ENCODE measurements at regions not wholly inside any gene's neighbourhood (a gene's known extent, or its start where the extent isn't known, plus 50 kb on each side); places are given as distances from the start of the nearest gene placed in this dataset.

DNA sequence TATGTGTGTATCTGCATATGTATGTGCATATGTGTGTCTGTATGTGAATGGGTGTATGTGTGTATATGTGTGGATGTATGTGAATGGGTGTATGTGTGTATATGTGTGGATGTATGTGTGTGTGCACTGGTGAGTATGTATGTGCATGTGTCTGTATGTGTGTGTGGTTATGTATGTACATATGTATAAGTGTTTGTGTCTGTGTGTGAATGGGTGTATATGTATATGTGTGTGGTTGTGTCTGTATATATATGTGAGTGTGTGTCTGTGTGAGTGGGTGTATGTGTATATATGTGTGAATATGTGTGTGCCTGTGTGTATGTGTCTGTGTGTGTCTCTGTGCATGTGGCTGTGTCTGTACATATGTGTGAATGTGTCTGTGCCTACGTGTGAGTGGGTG is 748.4 kb upstream of the HS6ST1 start:
- no peak for DNase-seq (ENCODE audit: low read depth in 2 of 2)

DNA sequence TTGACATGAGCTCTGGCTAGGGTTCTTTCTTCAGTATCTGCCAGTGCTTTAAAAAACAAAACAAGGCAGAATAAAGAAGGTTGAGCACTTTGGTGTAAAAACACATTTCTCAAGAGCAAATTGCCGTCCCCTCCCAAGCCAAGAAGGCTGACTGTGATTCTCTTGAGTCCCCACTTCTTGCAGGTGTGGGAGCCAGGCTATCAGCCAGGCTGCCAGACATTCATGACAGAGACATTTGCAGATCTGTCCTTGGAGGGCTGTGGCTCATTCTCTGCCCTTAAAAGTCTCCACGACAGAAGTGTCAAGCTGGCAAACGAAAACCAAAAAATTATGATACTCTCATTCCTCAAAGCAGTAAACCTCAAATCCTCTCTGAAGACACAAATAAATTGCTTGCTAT is 749.3 kb upstream of the HS6ST1 start:
- no peak for DNase-seq (ENCODE audit: low read depth in 2 of 2)

DNA sequence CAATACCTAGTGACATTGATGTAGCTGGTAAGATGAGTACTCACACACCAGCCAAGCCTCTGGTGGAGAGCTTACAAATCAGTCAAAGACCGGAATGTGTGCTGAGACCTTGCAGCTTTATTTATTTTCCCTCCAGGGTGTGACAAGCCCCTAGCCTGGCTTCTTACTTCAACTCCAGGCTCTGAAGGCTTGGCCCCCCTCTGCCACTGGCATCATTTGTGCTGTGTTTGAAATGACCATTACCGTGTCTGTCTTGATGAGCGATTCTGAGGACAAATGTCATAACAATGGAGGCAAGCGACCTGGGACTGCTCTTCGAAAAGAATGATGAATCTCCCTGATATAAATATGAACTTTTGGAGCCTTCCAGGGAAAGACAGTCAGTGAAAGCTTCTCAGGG is 749.9 kb upstream of the HS6ST1 start:
- no peak for DNase-seq (ENCODE audit: low read depth in 2 of 2)

DNA sequence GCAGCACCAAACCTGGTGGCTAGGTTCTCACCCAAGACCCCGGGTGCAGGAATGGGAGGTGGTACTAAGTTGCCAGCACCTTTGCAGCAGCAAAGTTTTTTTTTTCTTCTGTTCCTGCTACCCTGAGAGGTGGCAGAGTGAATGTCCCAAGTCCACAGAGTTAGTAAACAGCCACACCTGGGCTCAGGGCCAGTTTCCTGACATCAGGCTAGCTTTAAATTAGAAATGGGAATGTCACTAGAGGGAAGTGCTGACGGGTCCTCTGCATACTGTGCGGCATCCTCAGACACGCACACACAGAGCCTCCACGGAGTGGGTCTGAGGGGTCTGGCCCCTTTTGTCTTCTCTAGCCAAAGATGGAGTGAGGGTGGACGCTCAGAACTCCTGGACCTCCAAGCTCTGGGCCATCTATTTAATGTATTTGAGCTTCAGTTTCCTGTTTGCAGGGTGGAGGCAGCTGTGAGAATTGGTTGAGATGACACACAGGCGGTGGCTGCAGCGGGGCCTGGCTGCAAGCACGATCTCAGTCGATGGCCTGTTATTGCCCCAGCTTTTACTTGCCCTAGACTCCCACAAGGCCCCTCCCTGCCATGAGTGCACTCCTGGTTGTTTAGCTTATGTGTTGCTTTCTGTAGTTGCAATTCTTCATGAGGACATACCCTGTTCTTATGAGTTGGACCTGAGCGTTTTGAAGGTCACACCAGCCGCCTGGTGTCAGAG is 751.4 kb upstream of the HS6ST1 start:
- no peak for DNase-seq (ENCODE audit: low read depth in 2 of 2)

DNA sequence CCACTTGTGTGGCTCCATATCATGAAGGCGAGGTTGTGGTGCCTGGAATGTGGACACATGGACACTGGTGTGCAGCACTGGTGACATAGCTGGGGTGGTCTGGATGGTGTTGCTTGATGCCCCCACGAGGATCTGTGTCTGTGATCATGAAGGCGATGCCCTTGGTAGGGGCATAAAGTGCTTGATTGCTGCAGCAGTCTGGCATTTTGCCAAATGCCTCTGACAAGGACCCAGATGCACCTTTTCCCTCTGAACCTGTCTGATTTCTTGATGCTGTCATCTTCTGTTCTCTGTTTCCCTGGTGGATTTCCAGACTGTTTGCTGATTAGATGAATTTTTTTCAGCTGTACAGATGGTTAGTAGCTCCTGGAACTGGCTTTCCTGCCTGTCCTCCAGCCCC is 752.0 kb upstream of the HS6ST1 start:
- DNase-seq (ENCODE audit: low read depth in 2 of 2), result no peak

DNA sequence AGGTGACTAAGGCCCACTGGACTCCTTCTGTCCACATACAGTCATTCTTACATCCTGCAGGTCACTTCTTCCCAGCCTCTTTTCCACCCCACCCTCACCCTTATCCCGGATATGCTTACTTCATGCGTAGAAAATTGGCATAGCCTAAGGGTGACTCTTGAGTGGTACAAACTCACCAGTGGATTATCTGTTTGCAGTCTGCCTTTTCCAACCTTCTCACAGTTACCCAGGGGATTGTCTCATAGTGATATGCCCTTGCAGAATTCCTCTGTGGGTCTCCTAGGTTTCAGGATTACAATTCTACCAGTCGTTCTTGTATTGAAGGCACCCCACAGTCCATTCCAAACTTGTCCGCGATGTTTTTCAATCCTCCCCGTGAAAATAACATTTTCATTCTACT is 752.9 kb upstream of the HS6ST1 start:
- DNase-seq (ENCODE audit: low read depth in 2 of 2), result no peak

DNA sequence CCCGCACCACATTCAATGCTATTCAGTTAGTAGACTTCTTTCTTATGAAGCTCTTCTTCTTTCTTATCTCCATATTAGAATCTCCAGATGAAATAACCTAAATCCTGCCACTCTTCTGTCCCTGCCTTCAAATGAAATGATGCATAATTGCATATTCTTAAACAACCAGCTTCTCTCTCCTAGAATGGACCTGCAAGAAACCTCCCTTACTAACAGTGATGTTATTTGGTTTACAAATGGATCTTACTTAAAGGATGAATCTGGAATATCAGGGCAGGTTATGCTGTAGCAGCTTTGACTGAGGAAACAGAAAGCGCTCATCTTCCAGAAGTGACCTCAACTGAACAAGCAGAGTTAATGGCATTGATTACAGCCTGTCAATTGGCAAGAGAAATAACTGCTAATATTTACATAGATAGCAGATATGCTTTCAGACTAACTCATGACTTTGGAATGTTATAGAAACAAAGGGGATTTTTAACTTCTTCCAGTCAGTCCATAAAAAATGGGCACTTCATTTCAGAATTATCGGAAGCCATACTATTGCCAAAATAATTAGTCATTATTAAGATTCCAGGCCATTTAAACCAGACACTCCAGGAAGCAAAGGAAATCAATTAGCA is 755.7 kb upstream of the HS6ST1 start:
- no peak for DNase-seq (ENCODE audit: low read depth in 2 of 2)

DNA sequence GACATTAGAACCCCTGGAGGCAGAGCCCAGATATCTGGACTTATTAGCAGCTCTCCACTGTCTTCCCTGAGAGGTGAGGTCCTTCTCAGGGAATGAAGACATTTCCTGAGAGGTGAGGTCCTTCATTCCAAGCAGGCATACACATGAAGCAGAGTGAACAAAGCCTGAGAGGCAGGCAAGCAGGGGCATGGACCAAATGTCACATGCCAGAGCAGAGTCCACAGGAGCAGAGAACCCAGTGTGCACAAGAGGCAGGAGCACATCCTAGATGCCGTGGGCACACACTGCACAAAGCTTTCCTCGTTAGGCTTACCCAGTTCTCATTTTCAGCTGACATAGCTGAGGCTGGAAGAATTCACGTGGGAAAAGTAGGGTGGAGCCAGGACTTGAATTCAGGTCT is 759.9 kb upstream of the HS6ST1 start:
- DNase-seq (ENCODE audit: low read depth in 2 of 2), result no peak

DNA sequence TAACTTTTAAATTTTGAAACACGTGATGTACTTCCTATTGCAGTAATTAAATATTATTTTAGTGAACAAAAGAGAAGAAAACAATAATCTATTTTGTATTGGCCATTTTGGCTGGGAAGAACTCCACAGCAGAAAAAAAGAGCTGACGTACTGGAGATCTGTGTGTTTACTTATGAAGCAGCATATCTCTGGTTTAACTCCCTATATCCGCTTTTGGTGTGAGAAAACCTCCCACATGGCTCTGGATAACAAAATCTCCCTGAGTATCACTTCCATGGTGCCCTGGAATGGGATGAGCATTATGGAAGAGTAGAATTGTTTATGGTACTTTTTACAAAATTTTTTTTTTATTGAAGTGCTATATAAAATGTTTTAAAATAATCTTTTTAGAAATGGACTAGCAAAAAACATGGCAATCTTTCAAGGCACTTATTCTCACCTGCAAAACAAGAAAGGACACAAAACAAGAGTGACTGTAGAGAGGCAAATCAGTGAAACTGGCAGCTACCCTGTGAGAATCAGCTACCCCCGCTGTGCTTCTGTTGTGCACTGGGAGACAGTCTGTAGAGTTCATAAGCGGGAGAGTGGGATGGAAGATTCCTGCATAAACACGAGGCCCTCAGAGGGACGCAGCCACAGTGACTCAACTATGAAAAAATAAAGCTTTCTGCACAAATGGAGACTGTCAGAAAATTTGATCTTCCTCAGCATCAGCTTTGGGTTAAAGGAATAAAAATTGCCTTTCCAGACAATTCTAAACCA is 762.2 kb upstream of the HS6ST1 start:
- DNase-seq (ENCODE audit: low read depth in 2 of 2), result no peak

DNA sequence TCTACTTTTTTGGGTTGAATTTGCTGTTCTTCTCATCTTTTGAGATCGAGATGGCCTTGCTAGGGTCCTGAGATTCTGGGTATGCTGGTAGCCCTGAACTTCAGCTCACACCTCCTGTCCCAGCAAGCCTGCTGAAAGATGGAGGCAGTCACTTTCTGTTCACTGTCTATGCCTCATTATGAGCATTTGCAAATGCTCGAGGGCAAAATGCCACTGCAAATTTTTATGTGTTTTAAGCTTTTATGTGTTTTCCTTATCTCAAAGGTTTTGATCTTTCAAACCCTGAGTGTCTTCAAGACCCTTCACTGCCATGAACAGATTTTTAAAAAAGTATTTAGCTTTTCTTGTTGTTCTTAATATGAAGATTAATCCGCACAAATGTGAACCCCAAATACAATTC is 766.7 kb upstream of the HS6ST1 start:
- DNase-seq (ENCODE audit: low read depth in 2 of 2), result no peak

DNA sequence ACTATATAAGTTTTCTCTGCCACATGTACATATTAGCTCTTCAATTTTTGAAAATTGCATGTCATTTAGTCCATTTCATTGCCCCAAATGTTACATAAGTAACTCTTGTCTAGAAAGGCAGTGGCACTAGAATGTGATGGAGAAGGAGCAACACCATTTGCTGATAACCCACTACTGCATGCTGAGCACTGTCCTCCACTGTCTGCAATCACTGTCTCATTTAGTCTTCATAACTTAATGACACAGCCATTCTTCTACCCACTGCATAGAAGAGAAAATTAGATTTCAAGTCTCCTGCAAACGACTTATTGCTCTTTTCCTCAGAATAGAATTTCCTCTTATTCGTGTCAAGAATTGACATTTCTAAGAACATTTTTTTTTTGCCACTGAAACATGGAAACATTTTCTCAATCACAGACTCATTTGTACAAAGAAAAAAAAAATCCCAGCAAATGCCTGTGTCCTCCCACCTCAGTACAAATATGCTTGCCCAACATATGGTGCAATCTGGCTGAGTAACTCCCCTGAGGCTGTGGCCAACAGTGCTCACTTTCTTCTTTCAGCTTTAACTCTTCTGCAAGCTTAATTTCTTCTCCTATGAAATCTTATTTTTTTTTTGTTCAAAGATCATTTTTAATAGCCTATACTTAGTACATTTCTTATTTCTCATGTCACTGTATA is 768.6 kb upstream of the HS6ST1 start:
- DNase-seq (ENCODE audit: low read depth in 2 of 2), result no peak

DNA sequence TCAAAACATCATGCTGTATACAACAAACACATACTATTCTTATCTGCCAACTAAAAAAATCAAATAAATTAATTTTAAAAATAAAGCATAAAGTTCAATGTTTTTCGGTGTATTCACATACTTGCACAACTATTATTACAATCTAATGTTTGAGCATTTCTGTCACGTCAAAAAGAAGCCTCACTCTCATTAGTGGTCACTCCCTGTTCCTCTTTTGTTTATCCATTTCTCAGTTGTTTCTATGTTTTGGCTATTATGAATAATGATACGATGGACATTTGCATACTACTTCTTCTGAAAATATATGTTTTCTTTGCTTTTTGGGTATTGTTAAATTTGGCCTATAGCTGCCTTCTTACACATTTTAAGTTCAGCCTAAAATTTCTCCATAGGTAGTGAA is 773.0 kb upstream of the HS6ST1 start:
- DNase-seq (ENCODE audit: low read depth in 2 of 2), result no peak

DNA sequence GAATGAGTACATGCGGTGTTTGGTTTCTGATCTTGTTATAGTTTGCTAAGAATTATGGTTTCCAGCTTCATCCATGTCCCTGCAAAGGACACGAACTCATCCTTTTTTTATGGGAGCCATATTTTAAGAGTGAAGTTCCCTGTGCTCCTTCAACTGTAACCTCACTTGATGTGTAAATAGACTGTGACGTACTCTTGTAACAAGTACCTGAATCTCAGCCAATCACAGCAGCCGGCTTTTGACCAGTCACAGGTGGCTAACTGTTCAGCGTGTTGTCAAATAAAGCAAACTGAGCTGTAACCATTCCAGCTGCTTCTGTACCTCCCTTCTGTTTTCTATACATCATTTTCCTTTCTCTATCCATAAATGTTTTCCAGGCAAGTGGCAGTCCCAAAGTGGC is 774.3 kb upstream of the HS6ST1 start:
- no peak for DNase-seq (ENCODE audit: low read depth in 2 of 2)

DNA sequence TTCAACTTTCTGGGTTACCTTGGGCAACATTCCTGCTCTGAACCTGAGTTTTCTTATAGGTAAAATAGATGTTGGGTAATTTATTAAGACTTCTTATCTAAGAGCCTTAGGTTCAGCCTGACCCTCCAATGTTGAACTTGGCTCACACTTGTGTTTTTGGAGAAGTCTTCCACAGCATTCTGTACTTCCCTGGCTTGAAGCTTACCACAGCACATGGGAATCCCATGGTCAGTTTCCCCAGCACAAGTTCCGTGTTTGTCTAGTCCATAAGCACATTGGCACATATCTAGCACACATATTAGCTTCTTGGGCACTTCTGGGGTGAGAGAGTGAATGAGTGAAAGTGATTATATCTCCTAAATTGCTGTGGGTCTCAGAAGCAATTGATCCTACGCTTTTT is 782.5 kb upstream of the HS6ST1 start:
- no peak for DNase-seq (ENCODE audit: low read depth in 2 of 2)

DNA sequence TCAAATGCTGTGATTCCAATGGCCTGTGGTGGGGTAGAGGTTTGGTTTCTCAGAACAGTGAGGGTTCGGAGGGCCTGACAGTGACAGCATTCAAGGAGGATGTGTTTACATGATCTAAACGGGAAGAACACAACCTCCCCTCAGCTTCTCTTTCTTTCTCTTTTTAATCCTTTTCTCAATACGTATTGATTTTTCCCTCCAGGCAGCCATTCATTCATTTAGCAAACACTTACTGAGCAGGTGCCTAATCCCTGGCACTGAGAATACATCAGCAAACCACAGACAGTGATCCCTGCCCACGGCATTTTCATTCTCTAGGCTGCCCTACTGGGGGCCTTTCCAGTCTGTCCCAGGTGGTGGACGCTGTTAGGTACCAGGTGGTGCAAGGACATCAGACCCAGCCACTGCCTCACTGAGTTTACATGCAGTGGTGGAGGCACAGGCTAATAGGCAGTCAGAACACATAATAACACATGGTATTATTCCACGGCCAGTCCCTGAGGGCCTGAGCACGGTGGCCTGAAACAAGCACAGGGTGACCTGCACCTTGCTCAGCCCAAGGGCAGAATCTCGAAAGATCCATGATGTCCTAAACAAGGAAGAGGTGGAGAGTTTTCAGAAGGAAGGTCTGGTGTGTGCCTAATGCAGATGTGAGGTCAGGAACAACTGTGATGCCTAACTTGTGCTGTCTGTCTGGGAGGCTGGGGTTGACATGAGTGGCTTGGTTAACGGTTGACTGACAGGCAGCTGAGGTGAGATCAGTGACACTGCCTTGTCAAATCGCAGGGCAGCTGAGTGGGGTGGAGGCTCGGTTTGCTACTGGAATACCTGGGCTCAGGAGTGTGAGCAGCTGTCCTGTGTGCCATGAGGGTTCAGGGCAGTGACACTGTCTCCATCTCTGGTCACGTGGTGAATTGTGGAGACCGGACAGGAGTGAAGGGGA is 785.5 kb upstream of the HS6ST1 start:
- no peak for DNase-seq (ENCODE audit: low read depth in 2 of 2)

DNA sequence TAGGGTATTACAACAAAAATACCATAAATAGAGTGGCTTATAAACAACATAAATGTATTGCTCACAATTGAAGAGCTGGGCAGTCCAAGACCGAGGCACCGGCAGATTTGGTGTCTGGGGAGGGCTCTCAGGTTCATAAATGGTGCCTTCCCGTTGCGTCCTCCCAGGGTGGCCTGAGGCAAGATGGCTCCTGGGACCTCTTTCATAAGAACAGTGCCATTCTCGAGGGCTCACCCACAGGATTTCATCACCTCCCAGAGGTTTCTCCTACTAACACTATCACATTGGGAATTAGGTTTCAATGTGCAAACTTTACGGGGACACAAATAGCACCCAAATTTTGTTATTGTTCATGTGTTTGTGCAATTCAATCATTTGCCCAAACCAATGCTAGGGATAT is 793.5 kb upstream of the HS6ST1 start:
- no peak for DNase-seq (ENCODE audit: low read depth in 2 of 2)

DNA sequence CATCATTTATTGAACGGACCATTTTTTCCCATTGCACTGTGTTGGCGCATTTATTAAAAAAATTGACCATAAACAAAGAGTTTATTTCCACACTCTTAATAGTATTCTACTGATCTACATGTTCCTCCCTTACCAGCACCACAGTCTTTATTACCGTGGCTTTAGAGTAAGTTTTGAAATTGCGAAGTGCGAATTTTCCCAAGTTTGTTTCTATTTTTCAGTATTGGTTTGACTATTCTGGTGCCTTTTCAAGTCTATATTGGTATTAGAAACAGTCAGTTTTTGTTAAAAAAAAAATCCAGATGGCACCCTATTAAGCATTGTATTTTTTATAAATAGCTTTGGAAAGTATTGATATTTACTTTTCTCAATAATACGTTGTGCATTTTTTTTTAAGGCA is 795.1 kb upstream of the HS6ST1 start:
- DNase-seq (ENCODE audit: low read depth in 2 of 2), result no peak

DNA sequence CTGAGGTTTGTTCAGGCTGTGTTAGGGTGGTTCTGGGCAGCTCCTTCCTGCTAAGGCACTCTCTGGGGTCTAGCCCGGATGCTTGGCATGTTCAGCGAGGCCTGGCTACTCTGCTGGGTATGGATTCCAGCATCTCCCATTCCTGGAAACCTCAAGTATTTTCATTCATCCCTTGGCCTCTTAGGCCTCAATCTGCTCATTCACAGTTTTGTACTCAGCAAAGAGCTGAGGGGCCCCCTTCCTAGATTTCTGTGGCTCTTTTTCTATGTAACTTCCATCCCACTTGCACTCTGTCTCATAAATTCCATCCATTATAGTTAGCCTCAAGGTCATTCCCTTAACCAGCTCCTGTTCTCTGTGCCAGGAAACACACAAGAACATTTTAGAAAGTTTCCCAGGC is 798.8 kb upstream of the HS6ST1 start:
- DNase-seq (ENCODE audit: low read depth in 2 of 2), result no peak

DNA sequence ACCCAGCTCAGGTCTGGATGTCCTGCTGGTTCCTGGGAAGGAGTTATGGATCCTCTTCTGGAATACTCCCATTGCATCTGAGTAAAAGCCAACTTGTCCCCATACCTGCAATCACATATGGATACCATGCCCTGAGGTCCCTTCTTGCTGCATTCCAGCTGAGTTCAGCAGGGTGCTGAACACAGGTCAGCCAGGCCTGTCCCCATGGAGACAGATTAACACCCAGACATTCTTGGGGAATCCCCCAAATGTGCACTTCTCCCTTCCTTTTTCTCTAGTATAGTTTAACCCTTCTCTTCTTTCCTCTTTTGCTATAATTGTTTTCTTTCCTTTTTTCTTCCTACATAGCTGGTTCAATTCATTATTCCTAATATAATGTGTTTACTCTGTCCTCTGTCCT is 799.6 kb upstream of the HS6ST1 start:
- no peak for DNase-seq (ENCODE audit: low read depth in 2 of 2)

DNA sequence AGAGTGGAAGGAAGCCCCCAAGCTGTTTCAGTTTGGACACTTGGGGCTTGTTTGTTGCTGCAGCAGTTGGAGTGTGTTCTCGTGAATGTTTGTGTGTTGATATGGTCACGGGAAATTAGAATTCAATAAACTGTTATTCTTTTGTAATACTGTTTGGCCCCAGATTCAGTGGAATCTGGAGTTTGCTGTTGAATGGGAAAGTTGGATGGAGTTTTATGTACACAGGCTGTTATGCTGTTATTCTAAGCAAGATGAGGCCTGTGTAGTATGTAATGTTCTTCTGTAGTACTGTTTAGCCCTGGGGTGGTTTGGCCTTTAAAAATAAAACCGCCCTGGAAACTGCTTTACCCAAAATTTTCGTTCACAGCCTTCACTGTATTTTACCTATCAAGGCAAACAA is 810.4 kb upstream of the HS6ST1 start:
- no peak for DNase-seq (ENCODE audit: low read depth in 2 of 2)
